ENCODE measurements at regions not wholly inside any gene's neighbourhood (a gene's known extent, or its start where the extent isn't known, plus 50 kb on each side); places are given as distances from the start of the nearest gene placed in this dataset.
A peak's percentile ranks its signal among the peaks of the same experiment; 100 is the strongest.

DNA sequence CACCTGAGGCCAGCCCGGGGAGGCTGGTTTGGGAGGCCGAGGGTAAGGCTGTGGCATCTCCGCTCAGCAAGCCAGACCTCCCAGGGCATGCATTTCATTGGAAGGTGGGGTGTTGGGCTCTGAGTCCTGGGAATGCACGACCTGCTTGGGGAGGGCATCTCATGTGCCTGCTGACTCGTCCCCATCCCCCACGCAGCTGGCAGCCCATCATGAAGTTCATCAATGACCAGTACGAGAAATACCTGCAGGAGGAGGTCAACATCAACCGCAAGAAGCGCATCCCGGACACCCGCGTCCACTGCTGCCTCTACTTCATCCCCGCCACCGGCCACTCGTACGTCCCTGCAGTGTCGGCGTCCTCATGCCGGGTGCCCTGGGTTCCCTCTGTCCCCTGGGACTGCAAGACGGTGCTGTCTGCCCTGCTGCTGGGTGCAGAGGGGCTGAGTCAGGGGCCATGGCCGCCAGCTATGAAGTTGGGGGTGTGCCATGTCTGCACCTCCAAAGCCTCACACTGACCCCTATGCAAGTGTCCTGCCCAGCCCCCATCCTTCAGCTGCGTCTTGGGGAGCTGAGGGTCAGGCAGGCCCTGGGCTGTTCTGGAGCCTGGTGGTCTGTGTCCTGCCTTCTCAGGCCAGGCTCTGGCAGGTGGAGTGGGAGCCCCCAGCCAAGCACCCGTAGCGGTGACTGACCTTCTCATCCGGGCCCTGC lies 347.9 kb downstream of the SEC14L1 start:
- no peak for DNase-seq (ENCODE audit: low spot score)

DNA sequence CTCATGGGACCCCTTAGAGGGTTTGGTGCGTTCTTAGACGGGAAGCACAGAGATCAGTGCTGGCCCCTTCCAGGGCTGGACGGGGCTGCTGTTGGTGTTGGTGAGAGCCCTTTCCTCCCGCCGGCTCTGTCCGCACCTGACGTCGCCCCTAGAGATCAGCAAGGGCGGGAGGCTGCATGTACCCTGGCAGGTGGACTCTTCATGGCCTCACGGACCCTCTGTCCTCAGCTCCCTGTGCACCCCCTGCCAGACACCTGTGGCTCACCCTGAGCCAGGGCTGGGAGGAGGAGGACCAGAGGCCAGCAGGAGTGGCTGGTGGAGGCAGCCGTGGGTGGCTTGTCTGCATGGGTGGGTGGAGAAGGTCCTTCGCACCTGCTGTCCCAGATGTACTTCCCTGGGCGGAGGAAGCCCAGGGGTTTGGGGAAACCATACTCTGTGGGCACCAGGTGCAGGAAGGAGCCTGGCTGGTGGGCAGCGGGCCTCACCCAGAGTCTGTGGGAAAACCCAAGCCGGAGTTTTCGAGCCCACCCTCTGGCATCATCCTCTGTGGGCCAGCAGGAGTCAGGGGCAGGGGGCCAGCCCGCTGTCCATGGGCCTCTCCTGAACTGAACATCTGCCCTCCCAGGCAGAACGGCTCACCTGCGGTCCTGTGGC lies 348.6 kb downstream of the SEC14L1 start:
- no peak for DNase-seq (ENCODE audit: low spot score)

DNA sequence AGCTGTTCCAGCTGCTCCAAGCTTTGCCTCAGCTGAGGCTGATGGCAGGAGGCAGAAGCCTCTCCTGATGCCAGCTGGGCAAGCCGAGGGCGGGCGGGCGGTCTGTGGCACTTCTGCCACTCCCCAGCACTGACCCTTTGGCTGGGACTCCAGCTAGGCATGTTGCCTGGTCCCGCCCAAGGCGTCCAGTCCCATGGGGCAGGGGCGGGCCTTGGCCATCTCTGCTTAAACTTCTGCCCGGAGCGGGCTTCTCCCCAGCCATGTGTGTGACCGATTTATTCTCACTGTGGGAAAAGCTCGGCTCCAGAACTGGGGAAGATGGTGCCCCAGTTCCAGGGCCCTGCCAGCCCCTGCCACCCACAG lies 349.1 kb downstream of the SEC14L1 start:
- DNase-seq (ENCODE audit: low spot score), result peak; percentile 63

DNA sequence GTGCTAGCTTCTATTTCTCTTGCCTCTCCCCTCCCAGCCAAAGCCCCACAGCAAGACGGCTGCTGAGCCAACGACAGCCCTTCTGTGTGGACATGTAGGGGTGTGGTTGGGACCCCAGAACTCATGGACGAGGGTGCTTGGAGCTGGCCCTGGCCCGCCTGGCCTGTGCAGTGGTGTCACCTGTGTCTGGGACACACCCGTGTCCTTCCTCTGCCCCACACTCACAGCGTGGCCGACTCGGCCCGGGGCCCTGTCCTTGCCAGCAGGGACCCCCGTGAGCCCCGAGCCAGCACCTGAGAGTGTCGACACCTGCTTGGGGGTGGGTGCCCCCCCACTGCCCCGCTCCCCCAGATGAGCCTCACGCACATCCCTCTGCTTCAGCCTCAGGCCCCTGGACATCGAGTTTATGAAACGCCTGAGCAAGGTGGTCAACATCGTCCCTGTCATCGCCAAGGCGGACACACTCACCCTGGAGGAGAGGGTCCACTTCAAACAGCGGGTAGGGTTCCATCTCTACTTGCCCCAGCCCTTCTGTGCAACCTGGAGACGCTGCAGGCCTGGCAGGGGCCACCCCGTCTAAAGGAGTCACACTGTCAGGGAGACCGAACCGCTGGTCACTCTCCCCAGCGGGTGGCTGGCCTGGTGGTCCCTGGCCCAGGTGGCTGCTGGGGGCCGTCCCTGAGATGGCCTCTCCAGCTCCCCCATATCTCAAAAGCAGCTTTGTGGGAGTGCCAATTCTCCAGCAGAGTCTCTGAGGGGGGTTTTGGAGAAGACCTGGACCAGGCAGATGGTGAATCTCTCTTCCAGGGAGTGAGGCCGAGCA lies 349.8 kb downstream of the SEC14L1 start:
- no peak for DNase-seq (ENCODE audit: low spot score)

DNA sequence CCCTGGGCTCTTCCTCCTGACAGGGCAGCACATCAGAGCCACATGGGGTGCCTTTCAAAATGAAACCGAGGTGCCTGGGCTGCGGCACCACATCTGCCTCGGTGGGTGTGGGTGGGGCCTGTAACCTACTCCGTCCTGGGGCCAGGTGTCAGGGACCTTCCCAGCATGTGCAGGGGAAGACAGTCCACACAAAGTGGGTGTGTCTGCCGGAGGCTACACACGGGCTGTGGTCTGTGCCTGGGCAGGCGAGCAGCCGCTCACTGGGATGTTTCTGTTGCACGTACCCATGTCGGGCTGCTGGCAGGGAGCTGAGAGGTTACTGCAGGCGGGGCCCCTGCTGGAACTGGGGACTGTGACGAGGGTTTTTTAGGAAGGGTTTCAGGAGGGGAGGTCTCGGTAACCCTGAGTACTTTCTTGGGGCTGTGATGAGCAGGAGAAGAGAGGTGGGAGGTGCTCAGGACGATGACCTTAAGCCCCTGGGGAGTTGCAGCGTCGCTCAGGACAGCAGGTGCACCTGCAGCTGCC lies 351.2 kb downstream of the SEC14L1 start:
- no peak for DNase-seq (ENCODE audit: low spot score)

DNA sequence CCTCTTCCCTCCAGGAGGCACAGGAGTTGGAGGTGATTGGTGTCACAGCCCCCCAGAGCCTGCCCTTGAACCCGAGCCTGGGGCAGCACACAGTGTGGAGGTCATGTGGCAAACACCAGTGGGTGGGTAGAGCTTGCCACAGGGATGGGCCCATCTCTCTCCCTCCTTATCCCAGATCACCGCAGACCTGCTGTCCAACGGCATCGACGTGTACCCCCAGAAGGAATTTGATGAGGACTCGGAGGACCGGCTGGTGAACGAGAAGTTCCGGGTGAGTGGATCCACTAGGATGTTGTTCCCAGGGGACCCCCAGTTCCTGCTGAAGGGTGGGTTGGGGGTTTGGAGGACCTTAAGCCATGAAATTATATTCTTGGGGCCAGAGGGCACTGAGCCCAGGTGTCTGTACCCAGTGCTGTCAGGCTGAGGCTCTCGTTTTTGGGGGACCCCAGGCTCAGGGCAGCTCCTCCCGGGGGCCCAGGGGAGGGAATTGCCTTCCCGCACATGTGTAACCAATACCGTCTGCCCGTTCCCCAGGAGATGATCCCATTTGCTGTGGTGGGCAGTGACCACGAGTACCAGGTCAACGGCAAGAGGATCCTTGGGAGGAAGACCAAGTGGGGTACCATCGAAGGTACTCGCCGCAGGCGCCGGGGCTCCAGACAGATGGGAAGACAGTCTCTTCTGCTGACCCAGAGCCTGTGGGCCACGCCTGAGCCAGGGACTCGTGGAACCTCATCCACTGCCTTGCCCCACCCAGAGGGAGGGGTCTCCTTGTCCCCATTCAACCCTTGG lies 351.9 kb downstream of the SEC14L1 start:
- no peak for DNase-seq (ENCODE audit: low spot score)

DNA sequence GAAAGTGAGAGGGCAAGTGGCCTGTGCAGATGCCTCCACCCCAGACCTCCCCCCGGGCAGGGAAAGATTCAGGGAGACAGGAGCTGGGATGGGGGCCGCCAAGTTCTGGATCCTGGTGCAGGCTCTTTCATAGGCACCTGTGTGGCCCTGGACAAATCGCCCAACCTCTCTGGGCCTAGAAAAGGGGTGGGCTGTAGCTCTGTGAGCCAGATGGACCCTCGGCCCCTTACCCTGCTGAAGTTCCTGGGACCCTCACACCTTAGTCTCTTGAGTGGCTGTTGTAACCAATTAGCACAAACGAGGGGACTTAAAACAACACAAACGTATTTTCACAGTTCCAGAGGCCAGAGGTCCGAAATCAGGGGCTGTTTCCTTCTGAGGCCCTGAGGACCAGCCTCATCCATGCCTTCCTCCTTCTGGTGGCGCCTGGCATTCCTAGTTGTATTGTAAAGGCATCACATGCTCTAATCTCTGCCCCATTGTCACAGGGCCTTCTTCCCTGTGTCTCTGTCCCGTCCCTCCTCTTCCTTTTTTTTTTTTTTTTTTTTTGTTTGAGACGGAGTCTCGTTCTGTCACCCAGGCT lies 352.6 kb downstream of the SEC14L1 start:
- DNase-seq (ENCODE audit: low spot score), result peak; percentile 33

DNA sequence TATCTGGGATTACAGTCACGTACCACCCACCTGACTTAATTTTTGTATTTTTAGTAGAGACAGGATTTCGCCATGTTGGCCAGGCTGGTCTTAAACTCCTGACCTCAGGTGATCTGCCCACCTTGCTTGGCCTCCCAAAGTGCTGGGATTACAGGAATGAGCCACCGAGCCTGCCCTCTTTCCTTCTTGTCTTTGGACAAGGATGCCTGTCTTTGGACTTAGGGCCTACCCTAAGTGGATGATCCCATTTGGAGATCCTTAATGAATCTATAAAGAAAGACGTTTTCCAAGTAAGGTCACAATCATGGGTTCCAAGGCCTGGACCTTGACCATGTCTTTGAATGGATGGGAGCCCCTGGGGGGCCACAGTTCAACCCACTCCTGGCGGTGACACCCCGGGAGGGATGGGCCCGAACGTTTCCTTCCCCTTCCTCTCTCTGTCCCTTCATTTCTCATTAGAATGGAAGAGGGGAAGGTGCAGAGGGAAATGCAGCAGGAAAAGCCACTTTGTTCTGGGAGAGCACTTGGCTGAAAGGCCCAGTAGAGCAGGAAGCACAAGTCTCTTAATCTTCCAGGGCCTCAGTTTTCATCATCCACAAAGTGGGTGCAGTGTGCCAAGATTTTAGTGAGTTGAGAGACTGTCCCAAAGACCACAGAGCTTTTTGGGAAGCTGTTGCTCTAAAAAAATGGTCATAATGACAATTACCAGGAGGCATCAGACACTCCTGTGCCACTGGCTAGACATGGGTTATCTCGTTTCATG lies 353.3 kb downstream of the SEC14L1 start:
- DNase-seq (ENCODE audit: low spot score), result no peak

DNA sequence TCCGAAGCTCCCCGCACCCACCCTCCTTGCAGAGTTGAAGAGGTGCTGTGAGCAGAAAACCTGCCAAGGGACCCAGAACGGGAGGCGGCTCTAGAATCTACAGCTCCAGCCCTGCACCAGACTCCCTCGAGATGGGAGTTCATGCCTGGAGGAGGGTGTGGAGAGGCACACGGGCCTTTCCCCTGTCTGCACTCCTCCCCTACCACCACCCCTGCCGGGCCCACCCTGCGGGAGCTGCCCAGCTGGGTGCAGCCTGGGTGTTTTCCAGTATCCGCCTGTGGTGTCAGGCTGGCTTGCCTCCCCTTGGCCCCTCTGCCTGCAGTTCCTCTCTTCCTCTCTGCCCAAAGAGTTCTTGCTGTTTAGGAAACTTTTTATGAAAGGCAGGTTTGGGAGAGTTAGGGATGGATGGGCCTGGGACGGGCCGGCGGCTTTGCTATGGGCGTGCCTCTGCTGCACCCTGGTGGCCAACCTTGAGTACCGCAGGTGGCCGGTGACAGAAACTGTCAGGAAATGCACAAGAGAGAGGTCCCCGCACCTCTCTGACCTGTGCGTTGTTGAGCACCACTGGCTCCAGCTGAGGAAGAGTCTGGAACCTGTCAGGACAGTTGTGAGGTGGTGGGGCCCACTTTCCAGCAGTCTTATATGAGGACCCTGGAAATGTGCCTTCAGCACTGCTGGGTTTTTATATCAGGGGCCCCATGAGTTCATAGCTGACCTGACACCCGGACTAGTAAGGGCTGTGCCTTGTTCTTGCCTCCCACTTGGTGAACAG lies 354.1 kb downstream of the SEC14L1 start:
- DNase-seq (ENCODE audit: low spot score), result peak; percentile 50

DNA sequence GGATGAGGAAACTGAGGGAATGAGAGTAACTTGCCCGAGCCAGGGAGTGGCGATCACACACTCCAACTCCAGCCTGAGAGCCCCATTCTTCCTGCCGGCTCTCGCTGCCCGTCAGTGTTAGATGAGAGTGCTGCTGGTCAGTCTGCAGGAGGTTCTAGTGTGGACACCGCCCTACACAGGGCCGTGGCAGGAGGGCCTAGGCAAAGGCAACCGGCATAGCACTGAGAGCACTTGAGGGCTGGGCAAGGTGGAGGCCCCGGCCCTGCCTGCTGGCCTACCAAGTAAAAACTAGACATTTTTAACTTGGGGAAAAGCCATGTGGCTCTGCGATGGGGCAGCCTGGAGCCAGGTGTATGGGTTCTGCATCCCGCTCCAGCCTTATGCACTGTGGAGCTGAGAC lies 354.8 kb downstream of the SEC14L1 start:
- no peak for DNase-seq (ENCODE audit: low spot score)

DNA sequence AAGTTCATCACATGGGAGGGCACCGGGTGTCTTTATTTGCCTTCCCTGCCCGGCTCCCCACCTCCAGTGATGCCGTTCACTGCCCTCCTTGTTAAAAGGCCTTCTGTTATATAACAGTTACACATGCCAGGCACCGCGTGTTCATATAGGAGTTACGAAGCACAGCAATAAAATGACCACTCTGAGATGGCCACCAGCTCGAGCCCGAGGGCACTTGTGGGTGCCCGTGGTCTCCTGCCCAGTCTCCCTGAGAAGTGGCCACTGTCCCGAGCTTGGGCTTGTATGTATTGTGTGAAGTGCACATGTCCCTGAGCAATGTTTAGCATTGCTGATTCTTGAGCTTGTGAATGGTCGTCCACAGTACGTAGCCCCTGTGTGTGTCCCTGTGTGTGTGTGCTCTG lies 355.6 kb downstream of the SEC14L1 start:
- DNase-seq (ENCODE audit: low spot score), result no peak

DNA sequence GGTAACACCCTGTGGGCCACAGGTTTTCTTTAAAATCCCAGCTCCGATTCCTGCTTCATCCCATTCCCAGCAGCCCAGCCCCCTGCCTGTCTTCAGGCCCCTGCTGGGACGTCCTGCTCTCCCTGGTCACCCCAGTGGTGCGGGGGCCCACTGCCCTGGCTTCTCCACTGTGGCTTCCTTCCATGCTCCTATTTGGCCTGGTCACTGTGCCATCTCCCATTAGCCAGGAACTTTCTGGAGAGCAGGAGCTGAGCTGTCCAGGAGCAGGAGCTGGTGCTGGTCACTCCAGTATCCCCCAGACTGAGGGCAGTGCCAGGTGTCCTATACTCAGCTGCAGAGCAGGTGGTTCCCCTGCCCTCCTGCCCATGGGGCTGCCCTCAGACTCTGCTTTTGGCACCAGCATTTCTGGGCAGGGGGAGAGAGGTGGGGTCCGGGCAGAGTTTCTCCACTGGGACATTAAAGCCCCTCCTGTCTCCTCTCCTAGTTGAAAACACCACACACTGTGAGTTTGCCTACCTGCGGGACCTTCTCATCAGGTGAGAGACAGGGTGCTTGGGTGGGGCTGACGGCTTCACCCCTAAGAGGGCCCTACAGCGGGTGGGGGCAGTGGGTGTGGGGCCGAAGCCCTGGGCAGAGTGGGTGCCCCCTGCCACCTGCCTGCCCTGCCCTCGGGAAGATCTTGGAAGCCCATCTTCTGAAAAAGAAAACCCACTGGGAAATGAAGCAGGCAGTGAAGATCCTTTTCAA lies 356.2 kb downstream of the SEC14L1 start:
- DNase-seq (ENCODE audit: low spot score), result no peak

DNA sequence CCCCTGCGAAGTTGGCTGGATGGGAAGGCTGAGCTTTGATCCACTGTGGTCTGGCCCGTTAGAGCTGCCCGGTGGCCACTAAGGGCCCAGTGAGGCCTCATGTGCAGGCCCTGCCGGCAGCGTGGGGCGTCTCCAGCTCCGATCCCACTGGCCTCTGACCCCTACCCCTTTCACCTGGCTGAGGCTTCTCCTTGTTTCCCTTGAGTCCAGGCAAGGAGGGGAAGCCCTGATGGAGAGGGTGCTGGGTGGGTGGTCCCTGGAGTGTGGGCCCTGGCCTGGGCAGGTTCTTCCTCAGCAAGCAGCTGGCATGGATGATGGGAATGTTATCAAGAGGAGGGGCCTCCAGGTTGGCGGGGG lies 356.8 kb downstream of the SEC14L1 start:
- DNase-seq (ENCODE audit: low spot score), result no peak

DNA sequence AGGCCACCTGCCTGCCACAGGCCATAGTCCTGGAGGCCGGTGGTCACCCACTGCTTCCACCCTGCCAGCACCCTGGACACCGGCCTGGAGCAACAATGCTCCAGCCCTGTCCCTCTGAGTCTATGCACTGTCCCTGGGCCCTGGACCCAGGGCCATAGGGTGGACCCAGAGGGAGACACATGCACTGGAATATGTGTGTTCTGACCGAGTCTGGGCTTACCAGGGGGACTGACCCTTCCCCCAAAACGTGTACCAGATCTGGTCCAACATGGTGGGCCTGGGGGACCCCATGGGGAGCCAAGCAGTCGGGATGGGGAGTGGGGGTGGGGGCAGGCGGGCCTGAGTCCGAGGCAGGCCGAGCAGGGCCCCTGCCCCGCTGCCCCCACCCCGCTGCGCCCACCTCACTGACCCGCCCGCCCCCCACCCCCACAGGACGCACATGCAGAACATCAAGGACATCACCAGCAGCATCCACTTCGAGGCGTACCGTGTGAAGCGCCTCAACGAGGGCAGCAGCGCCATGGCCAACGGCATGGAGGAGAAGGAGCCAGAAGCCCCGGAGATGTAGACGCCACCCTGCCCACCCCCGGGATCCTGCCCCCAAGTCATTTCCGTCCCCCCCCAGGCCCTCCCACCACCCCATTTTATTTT lies 357.4 kb downstream of the SEC14L1 start:
- no peak for DNase-seq (ENCODE audit: low spot score)

DNA sequence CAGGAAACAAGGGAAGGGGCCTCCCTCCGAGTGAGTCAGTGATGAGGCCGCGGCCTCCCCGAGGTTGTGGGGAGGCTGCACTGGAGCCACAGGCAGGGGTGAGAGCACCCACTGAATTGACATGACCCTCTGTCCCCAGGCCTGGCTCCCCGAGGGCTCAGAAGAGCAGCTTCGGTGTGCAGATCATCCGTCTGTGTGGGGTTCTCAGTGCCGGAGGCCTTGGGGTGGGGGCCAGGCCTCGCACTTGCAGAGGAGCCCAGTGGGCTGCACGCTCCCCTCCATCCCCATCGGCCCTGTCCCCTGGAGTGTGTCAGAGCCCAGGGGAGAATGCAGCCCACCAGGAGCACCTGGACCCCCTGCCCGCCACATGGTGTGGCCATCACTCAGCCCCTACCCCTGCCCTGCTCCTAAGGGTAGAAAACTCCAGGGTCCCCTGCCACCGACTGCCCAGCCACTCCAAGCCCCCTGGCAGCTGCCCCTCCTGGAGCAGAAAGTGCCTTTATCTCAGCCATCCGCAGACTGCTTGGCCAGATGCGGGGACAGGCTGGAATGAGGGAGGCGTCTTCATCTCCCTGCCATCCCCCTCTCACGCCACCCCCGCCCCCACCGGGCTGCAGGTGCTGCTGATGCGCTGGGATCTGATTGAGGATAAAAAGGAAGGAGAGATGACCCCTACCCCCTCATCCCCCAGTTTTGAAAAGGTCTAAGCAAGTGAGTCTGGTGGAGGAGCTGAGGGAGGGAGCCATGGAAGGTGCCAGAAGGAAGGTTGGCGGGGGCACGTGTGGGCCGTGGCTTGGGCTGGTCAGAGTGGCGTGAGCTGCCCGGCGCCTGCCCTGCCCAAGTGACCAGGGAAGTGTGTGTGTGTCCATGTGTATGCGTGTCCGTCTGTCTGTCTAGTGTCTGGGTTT lies 358.3 kb downstream of the SEC14L1 start:
- DNase-seq (ENCODE audit: low spot score), result no peak

DNA sequence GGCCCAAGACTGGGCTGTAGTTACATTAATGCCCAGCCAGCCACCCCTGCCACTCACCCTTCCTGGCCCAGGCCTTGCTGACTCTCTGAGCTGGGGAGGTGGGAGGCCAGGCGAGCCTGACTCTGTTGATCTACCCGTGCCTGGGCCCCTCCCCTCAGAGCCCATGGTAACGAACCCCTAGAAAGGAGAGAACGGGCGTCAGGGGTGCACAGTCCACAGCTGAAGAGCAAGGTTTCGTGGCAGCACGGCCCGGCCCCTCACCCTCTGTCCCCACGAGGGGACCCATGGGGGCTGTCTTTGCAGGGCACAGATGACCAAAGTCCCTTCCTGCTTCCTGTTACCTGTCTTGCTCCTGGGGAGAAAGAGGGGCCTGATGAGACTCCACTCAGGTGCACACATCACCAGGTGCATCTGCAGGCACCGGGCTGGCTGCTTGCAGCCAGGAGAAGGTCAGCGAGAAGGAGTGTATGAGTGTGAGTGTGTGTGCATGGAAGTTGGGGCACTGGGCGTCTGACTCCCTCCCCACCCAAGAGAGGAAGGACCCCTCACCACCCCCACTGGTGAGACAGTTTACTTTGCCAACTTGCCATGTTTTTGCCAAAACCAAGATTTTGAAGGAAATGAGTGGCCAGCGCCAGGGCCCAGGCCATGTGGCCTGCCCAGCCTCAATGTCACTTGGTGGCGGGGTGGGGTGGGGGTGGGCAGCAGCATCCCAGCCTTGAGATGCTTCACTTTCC lies 359.1 kb downstream of the SEC14L1 start:
- DNase-seq (ENCODE audit: low spot score), result no peak

DNA sequence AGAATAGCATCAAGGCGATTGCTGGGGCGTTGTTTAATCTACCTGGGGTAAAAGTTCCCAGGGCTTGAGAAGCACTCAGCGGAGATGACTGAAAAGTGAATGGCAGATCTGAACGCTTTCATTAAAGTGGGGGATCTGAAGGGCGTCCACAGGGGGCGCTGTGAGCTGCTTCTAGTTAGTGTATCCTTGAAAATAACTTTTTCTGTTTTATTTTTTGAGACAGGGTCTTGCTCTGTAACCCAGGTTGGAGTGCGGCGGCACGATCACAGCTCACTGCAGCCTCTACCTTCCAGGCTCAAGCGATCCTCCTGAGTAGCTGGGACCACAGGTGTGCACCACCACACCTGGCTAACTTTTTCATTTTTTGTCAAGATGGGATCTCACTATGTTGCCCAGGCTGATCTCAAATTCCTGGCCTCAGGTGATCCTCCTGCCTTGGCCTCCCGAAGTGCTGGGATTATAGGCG lies 360.4 kb downstream of the SEC14L1 start:
- no peak for DNase-seq (ENCODE audit: low spot score)
